ENCODE measurements at regions not wholly inside any gene's neighbourhood (a gene's known extent, or its start where the extent isn't known, plus 50 kb on each side); places are given as distances from the start of the nearest gene placed in this dataset.
"Not testable (repeated sequence)": the region's sequence is repeated elsewhere in the genome, so short reads cannot be mapped to it uniquely, and the experiment has no call there.

DNA sequence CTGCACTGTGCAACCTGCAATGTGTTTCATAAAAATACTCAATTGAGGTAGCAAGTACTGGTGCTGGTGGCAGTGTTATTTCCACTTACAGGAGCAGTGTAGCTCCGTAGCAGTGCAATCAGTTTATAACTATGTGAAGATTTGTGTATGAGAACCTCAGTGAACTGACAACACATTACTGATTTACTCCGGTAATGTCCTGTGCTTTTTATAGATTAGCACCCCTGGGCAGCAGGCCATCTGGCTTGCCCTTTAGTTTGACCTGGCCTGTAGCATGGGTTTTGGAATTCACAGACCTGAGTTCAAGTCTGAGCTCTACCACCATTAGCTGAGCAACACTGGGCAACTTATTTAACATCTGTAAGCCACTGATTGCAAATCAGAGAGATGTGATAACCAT, 78.6 kb upstream of the GBA3 start:
- no peak for FAIRE-seq

DNA sequence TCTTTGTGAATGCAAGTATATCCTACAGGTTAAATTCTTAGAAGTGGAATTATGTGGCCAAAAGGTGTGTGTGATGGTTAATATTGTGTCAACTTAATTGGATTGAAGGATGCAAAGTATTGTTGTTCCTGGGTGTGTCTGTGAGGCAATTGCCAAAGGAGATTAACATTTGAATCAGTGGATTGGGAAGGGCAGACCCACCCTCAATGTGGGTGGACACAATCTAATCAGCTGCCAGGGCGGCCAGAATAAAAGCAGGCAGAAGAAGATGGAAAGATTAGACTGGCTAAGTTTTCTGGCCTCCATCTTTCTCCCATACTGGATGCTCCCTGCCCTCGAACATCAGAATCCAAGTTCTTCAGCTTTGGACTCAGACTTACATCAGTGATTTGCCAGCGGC, 76.2 kb upstream of the GBA3 start:
- no peak for TF ChIP-seq POLR2A (IDR thresholded peaks at IDR 0.05; ENCODE audit: low read depth, low read length)
- DNase-seq (ENCODE audit: insufficient read length, low spot score) (no peak), FAIRE-seq (no peak)

More for the DNA sequence above, 78.6 kb upstream of the GBA3 start:
- no peak for TF ChIP-seq POLR2A (IDR thresholded peaks at IDR 0.05; ENCODE audit: low read depth, low read length)
- no peak for DNase-seq (ENCODE audit: insufficient read length, low spot score)

- not testable (repeated sequence) for DNase-seq (ENCODE audit: insufficient read length, low spot score); FAIRE-seq
These were observed 72.6 kb upstream of the GBA3 start for GRCh38 chr4:22620144-22620543.

DNA sequence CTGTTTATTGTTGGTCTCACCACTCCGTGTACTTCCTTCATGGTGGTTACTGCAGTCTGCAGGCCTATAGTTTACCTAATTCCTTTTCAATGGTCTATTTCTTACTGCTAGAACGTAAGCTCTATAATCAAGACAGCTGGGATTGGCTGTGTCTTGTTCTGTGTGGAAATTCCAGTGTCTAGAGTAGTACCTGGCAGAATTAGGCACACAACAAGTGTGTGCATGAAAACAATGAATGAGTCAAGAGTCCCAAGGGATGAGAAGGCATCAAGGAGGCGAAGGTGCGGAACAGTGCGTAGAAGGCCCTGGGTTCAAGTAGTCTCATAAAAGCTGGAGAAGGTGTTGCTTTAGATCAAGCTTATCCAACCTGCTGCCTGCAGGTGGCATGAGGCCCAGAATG, 70.8 kb upstream of the GBA3 start:
- not testable (repeated sequence) for FAIRE-seq; DNase-seq (ENCODE audit: insufficient read length, low spot score)

DNA sequence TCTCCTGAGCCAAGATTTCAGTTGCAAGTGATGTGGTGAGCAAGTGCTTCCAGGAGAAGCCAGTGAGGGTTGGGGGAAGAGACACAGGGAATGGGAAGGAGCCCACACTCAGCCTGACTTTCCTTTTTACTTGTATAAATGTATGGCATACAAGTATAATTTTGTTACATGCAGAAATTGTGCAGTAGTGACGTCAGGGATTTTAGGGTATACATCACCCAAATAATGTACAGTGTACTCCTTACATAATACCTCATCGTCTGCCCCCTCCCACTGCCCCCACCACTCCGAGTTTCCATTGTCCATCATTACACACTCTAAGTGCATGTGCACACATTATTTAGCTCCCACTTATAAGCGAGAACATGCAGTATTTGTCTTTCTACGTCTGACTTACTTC, 68.7 kb upstream of the GBA3 start:
- FAIRE-seq; DNase-seq (ENCODE audit: insufficient read length, low spot score): not testable (repeated sequence)

GRCh38 chr4:22625311-22625710, 67.4 kb upstream of the GBA3 start:
- FAIRE-seq (no peak), DNase-seq (ENCODE audit: insufficient read length, low spot score) (no peak)
- no peak for TF ChIP-seq POLR2A (IDR thresholded peaks at IDR 0.05; ENCODE audit: low read depth, low read length)

- FAIRE-seq; DNase-seq (ENCODE audit: insufficient read length, low spot score): not testable (repeated sequence)
These were observed 64.9 kb upstream of the GBA3 start for GRCh38 chr4:22627851-22628250.

DNA sequence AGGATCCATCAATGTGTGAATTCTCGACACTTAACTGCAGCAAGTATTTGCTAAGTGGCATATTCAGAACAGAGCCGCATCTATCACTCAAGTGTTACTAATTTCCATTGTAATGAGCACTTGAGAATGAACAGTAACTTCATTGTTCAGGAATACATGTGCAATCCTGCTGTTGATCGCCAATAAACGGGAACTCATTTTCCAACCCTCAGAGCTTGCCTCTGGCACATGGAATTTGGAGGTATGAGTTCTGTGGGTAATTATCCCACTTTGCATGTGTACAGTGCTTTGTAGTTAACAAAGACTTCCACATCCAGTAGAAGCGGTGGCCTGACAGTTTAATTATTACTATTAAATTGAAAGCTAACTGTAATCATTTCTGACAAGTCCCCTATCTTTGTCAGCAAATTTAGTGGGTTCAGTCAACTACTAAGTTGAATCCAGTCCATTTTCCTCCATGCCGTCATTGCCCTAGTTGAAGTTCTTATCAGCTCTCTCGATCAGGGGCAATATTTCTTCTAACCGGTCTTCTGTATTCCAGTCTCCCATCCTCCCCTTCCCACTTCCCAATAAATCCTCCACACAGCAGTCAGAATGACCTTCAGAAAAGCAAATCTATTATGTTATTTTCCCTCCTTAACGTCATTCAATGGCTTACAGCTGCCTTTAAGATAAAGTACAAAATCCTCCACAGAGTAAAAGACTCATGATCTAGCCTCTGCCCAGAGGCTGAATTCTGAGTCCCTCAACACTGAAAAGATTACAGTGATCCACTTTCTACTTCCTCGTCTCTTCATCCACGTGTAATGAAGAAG, 62.4 kb upstream of the GBA3 start:
- not testable (repeated sequence) for FAIRE-seq; DNase-seq (ENCODE audit: insufficient read length, low spot score)

- FAIRE-seq = not testable (repeated sequence)
These were observed 61.6 kb upstream of the GBA3 start for GRCh38 chr4:22631167-22631566.

GRCh38 chr4:22634541-22635181, 58.1 kb upstream of the GBA3 start:
- no peak for TF ChIP-seq POLR2A (IDR thresholded peaks at IDR 0.05; ENCODE audit: low read depth, low read length)
- FAIRE-seq (no peak), DNase-seq (ENCODE audit: insufficient read length, low spot score) (no peak)

More at GRCh38 chr4:22631167-22631566, 61.6 kb upstream of the GBA3 start:
- not testable (repeated sequence) for DNase-seq (ENCODE audit: insufficient read length, low spot score)

DNA sequence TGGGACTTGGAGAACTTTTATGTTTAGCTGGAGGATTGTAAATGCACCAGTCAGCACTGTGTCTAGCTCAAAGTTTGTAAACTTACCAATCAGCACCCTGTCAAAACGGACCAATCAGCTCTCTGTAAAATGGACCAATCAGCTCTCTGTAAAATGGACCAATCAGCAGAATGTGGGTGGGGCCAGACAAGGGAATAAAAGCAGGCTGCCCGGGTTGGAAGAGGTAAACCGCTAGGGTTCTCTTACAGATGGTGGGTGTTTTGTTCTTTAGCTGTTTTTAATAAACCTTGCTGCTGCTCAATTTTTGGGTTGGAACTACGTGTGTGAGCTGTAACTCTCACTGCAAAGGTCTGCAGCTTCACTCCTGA, 57.6 kb upstream of the GBA3 start:
- FAIRE-seq = not testable (repeated sequence)

DNA sequence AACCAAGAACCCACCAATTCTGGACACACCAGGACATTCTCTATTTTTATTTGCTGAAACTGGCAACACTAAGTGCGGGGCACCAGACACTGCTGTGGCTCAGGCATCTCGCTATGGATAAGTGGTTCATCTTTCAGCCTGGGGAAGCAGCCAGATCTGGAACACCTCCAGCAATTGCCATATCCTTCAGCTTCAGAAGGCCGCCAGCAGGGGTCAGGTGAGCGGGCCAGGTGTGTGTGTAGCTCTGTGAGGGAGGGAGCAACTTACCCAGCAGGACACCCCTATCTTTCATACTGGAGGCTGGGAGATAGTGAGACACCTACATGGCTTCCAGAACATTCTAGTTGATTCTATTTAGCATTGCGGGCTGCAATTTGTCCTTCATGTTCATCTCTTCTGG, 57.0 kb upstream of the GBA3 start:
- no peak for TF ChIP-seq POLR2A (IDR thresholded peaks at IDR 0.05; ENCODE audit: low read depth, low read length)
- FAIRE-seq = no peak
- DNase-seq (ENCODE audit: insufficient read length, low spot score) = no peak

More for the DNA sequence above, 57.6 kb upstream of the GBA3 start:
- DNase-seq (ENCODE audit: insufficient read length, low spot score) = not testable (repeated sequence)

DNA sequence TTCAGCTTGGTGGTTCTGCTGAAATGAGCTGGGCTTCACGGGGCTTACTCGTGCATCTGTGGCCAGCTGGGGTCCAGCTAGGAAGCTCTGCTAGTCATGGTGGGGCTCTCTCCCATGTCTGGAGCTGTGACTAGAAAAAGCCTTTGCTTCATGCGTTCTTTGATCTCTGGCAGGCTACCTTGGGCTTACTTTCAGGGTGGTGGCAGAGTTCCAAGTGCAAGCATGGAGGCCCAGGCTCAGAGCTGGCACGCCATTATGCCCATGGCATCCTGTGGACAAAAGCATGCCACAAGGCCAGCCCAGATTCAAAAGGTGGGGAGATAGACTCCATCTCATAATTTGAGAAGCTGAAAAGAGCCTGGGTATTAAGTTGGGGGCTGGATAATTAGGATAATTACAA, 55.4 kb upstream of the GBA3 start:
- no peak for TF ChIP-seq POLR2A (IDR thresholded peaks at IDR 0.05; ENCODE audit: low read depth, low read length)
- no peak for DNase-seq (ENCODE audit: insufficient read length, low spot score)
- no peak for FAIRE-seq

Data from H54 (cell line).